K562 (cell line): ENCODE measurements at regions not wholly inside any gene's neighbourhood (a gene's known extent, or its start where the extent isn't known, plus 50 kb on each side); places are given as distances from the start of the nearest gene placed in this dataset.

Source experiments
- CTCF ChIP-seq, 3 experiments: IDR thresholded peaks in 2 of 3; conservative IDR thresholded peaks in 1 of 3; 2 replicates each; pipeline ENCODE4 v1.5.1; 2011 to 2012; ENCODE audit warnings: low read length in 3 of 3, mild to moderate bottlenecking in 3 of 3, control low read depth in 2 of 3, improper control_type of control experiment in 1 of 3, inconsistent platforms in 1 of 3, low read depth in 1 of 3, mixed read lengths in 1 of 3, moderate library complexity in 1 of 3; ENCODE audit not compliant: insufficient read depth in 2 of 3
- ELF4 ChIP-seq: fragments of 450-650 bp; formaldehyde crosslinking; IDR thresholded peaks from 2 replicates; pipeline ENCODE4 v1.4.0; 2022; ENCODE audit warnings: missing genetic modification characterization
- FOXM1 ChIP-seq, 2 experiments: fragments of 450-650 bp in 1 of 2; sonication (generic) in 1 of 2; formaldehyde crosslinking in 1 of 2; IDR thresholded peaks; 2 replicates each; pipeline versions ENCODE4 v1.6.1 to v1.9.0; 2017 to 2022; ENCODE audit warnings: low read depth in 2 of 2, mild to moderate bottlenecking in 2 of 2, missing genetic modification reagents in 1 of 2, moderate library complexity in 1 of 2
- MXI1 ChIP-seq: IDR thresholded peaks from 2 replicates; pipeline ENCODE4 v1.6.1; 2011; ENCODE audit warnings: low read depth, mild to moderate bottlenecking, improper control_type of control experiment, low read length
- NR2C1 ChIP-seq, 2 experiments: fragments of 450-650 bp; IDR thresholded peaks; 2 replicates each; pipeline ENCODE4 v1.6.1; 2017; ENCODE audit warnings: mild to moderate bottlenecking in 2 of 2, antibody characterized with exemption in 1 of 2, inconsistent platforms in 1 of 2, missing compliant biosample characterization in 1 of 2, missing genetic modification characterization in 1 of 2
- PURB ChIP-seq: sonication (generic); formaldehyde crosslinking; IDR thresholded peaks from 2 replicates; pipeline ENCODE4 v1.9.0; 2021; ENCODE audit warnings: low read depth, mild to moderate bottlenecking, missing genetic modification reagents
- ZBTB7A ChIP-seq: IDR thresholded peaks from 2 replicates; pipeline ENCODE4 v1.6.1; 2011; ENCODE audit warnings: low read depth, mild to moderate bottlenecking, low read length, moderate library complexity, borderline replicate concordance; ENCODE audit not compliant: control insufficient read depth
- ZSCAN32 ChIP-seq: fragments of 450-650 bp; formaldehyde crosslinking; IDR thresholded peaks from 2 replicates; pipeline ENCODE4 v1.4.0; 2020; ENCODE audit warnings: mild to moderate bottlenecking, moderate library complexity
- TF ChIP-seq, protein P1 (sequence below), 2 experiments: fragments of 450-650 bp; formaldehyde crosslinking in 1 of 2; IDR thresholded peaks; 2 replicates each; pipeline versions ENCODE4 v1.4.0 to v1.6.1; 2014 to 2020; ENCODE audit warnings: mild to moderate bottlenecking in 2 of 2, borderline replicate concordance in 1 of 2, low read depth in 1 of 2

DNA sequence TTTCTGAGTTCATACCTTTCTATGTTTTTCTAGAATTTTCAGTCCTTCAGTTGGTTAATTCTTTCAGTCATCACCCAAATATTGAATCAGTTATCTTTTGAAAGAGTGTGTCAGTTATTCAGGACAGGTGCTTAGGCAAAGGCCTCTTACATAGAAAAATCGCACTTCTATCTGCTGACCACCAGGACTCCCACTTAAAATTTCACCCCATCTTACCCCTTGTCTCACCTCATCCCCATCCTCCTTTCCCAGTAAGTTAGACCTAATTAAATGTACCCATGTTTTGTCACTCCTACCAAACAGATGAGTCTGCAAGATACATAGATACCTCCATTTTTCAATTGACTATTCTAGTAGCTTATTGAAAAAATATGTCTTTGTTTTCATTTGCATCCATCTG, 159.9 kb upstream of the PIK3R1 start:
- TF ChIP-seq FOXM1 (IDR thresholded peaks at IDR 0.05; ENCODE audit: low read depth) (no peak), FOXM1 (CRISPR knock-in tag; IDR thresholded peaks at IDR 0.05; ENCODE audit: low read depth) (no peak), ZBTB7A (no peak), MXI1 (no peak), CTCF (IDR thresholded peaks at IDR 0.05 in 2 of 3, conservative IDR thresholded peaks at IDR 0.05 in 1 of 3; ENCODE audit: insufficient read depth in 2 of 3, low read depth in 1 of 3, low read length in 3 of 3) (no peak), ELF4 (CRISPR knock-in tag) (no peak), ZSCAN32 (no peak), NR2C1 (IDR thresholded peaks at IDR 0.05) (no peak), NR2C1 (tag; IDR thresholded peaks at IDR 0.05) (no peak), PURB (CRISPR knock-in tag) (no peak)
- TF ChIP-seq, protein P1, sequence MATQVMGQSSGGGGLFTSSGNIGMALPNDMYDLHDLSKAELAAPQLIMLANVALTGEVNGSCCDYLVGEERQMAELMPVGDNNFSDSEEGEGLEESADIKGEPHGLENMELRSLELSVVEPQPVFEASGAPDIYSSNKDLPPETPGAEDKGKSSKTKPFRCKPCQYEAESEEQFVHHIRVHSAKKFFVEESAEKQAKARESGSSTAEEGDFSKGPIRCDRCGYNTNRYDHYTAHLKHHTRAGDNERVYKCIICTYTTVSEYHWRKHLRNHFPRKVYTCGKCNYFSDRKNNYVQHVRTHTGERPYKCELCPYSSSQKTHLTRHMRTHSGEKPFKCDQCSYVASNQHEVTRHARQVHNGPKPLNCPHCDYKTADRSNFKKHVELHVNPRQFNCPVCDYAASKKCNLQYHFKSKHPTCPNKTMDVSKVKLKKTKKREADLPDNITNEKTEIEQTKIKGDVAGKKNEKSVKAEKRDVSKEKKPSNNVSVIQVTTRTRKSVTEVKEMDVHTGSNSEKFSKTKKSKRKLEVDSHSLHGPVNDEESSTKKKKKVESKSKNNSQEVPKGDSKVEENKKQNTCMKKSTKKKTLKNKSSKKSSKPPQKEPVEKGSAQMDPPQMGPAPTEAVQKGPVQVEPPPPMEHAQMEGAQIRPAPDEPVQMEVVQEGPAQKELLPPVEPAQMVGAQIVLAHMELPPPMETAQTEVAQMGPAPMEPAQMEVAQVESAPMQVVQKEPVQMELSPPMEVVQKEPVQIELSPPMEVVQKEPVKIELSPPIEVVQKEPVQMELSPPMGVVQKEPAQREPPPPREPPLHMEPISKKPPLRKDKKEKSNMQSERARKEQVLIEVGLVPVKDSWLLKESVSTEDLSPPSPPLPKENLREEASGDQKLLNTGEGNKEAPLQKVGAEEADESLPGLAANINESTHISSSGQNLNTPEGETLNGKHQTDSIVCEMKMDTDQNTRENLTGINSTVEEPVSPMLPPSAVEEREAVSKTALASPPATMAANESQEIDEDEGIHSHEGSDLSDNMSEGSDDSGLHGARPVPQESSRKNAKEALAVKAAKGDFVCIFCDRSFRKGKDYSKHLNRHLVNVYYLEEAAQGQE (IDR thresholded peaks at IDR 0.05; ENCODE audit: borderline replicate concordance) = no peak
- TF ChIP-seq, protein P1 (CRISPR knock-in tag; IDR thresholded peaks at IDR 0.05; ENCODE audit: low read depth) = no peak
